ENCODE measurements at regions not wholly inside any gene's neighbourhood (a gene's known extent, or its start where the extent isn't known, plus 50 kb on each side); places are given as distances from the start of the nearest gene placed in this dataset.

DNA sequence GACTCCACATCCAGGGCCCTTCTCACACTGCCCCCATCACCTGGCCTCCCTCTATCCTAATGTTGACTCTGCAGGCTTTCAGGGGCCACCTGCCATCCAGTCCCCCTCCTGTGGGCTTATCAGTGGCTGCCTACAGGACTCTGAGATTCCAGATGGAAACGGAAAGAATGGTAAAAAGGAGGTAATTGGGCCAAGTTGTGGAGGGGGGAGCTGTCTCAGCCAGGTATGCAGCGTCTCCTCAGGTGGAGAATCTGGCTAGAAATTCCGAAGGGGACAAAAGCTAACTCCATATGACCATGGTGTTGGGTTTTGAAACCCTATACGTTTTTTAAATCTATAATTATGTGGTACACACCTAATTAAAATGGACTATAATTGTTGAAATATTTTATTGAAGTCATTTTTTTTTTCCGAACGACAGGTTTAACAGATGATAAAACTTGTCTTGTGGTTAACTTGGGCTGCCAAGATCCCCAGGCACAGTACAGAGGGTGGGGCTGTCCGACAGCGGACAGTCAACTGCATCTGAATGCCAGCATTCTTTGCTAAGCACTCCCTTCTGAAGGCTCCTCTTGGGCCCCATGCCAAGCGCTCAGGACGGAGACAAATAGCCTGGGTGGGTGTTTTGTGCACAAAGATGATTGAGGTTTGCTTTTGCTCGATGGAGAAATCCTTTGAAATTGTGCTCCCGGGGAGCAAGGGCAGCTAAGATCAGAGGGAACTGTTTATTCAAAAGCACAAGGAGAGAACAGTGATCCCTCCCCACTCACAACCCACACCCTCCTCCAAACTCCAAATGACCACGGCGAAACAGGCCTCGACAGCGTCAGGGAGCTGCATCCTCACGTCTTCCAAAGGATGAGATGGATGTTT lies 365.6 kb downstream of the BCL11B start:
- Histone ChIP-seq H3K27me3 (no peaks in the 10 kb centered on the region), H3K27ac (peak overlapping the region; percentile 1), H3K9me3 (ENCODE audit: low read depth) (no peaks in the 10 kb centered on the region), H3K36me3 (replicated peaks; ENCODE audit: insufficient read depth, low read depth) (no peaks in the 10 kb centered on the region), H3K4me1 (ENCODE audit: insufficient read depth) (peaks cover 10% of the 10 kb centered on the region), H3K79me2 (no peaks in the 10 kb centered on the region), H4K20me1 (ENCODE audit: insufficient read depth, poor library complexity, severe bottlenecking) (no peaks in the 10 kb centered on the region), H3K9me2 (replicated peaks; ENCODE audit: insufficient read depth) (no peaks in the 10 kb centered on the region), H3K4me2 (peak overlapping the region; percentile 41), H3K4me3 (no peak overlapping the region), H2AFZ (no peak overlapping the region)
- no peak for TF ChIP-seq EZH2phosphoT487 (IDR thresholded peaks at IDR 0.05; ENCODE audit: low read depth, severe bottlenecking, unreplicated experiment)
- TF ChIP-seq, protein P1, sequence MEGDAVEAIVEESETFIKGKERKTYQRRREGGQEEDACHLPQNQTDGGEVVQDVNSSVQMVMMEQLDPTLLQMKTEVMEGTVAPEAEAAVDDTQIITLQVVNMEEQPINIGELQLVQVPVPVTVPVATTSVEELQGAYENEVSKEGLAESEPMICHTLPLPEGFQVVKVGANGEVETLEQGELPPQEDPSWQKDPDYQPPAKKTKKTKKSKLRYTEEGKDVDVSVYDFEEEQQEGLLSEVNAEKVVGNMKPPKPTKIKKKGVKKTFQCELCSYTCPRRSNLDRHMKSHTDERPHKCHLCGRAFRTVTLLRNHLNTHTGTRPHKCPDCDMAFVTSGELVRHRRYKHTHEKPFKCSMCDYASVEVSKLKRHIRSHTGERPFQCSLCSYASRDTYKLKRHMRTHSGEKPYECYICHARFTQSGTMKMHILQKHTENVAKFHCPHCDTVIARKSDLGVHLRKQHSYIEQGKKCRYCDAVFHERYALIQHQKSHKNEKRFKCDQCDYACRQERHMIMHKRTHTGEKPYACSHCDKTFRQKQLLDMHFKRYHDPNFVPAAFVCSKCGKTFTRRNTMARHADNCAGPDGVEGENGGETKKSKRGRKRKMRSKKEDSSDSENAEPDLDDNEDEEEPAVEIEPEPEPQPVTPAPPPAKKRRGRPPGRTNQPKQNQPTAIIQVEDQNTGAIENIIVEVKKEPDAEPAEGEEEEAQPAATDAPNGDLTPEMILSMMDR (IDR thresholded peaks at IDR 0.05; ENCODE audit: poor library complexity) = no peak
- TF ChIP-seq EZH2 (IDR thresholded peaks at IDR 0.05; ENCODE audit: borderline replicate concordance) = no peak
- 43% methylated on average over 17 of the region's 17 CpGs for WGBS (ENCODE audit: low lambda C conversion rate, missing lambda C conversion rate)
- DNase-seq (ENCODE audit: low spot score) = peak; percentile 66

DNA sequence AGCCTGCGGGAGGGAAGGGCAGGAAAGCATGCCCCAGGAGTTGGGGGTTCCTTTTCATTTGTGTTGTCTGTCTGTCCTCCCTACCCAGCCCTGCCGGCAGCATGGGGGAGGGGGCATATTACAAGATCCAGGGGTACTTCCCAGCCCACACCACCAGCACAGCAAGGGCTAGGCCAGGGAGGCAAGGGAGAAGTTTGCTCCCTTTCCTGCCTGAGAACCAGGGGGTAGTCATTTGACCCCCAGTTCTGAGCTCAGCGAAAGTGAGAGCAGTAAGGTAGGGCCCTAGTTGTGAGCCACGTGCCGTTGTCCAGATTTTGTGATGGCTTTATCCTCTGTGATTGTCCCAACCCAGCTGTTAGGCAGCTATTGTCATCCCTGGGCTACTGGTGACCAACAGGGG lies 364.7 kb downstream of the BCL11B start:
- no peaks in the 10 kb centered on the region for H3K36me3 ChIP-seq (replicated peaks; ENCODE audit: insufficient read depth, low read depth)
- no peaks in the 10 kb centered on the region for H3K27me3 ChIP-seq
- no peak overlapping the region for H3K4me2 ChIP-seq
- WGBS (ENCODE audit: low lambda C conversion rate, missing lambda C conversion rate) = 83% methylated on average over 5 of the region's 5 CpGs
- H3K4me1 ChIP-seq (ENCODE audit: insufficient read depth) = peaks cover 10% of the 10 kb centered on the region
- no peak for TF ChIP-seq EZH2 (IDR thresholded peaks at IDR 0.05; ENCODE audit: borderline replicate concordance)
- TF ChIP-seq, protein P1 (IDR thresholded peaks at IDR 0.05; ENCODE audit: poor library complexity) = no peak
- TF ChIP-seq EZH2phosphoT487 (IDR thresholded peaks at IDR 0.05; ENCODE audit: low read depth, severe bottlenecking, unreplicated experiment) = no peak
- no peak overlapping the region for H2AFZ ChIP-seq
- no peak for DNase-seq (ENCODE audit: low spot score)
- H3K27ac ChIP-seq = peak overlapping the region; percentile 1
- H3K9me2 ChIP-seq (replicated peaks; ENCODE audit: insufficient read depth) = no peaks in the 10 kb centered on the region
- H3K79me2 ChIP-seq = no peaks in the 10 kb centered on the region
- H3K9me3 ChIP-seq (ENCODE audit: low read depth) = no peaks in the 10 kb centered on the region
- no peaks in the 10 kb centered on the region for H4K20me1 ChIP-seq (ENCODE audit: insufficient read depth, poor library complexity, severe bottlenecking)
- H3K4me3 ChIP-seq = no peak overlapping the region

DNA sequence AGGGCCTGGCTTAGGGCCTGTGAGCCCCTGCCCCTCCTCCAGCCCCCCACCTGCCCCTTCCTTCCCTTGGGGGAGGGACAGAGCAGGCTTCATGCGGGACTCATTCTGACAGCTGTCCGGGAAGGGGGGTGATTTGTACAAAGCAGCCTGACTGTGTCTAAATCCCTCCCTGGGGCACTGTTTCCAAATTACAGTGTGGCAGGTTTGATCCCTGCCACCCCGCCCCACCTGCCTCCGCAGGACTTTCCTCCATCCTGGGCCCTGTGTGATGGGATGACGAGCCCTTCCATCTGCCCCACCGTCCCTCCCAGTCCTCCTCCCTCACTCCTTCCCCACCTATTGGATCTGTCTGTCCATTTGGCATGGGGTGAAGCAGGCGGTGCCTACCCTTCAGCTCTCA lies 363.9 kb downstream of the BCL11B start:
- Histone ChIP-seq H2AFZ (no peak overlapping the region), H3K4me1 (ENCODE audit: insufficient read depth) (peaks cover 10% of the 10 kb centered on the region), H3K79me2 (no peaks in the 10 kb centered on the region), H3K4me3 (no peak overlapping the region), H3K36me3 (replicated peaks; ENCODE audit: insufficient read depth, low read depth) (no peaks in the 10 kb centered on the region), H3K9me3 (ENCODE audit: low read depth) (no peaks in the 10 kb centered on the region), H3K27me3 (no peaks in the 10 kb centered on the region), H3K27ac (no peak overlapping the region), H4K20me1 (ENCODE audit: insufficient read depth, poor library complexity, severe bottlenecking) (no peaks in the 10 kb centered on the region), H3K4me2 (no peak overlapping the region), H3K9me2 (replicated peaks; ENCODE audit: insufficient read depth) (no peaks in the 10 kb centered on the region)
- WGBS (ENCODE audit: low lambda C conversion rate, missing lambda C conversion rate) = 73% methylated on average over 7 of the region's 7 CpGs
- no peak for DNase-seq (ENCODE audit: low spot score)
- TF ChIP-seq EZH2phosphoT487 (IDR thresholded peaks at IDR 0.05; ENCODE audit: low read depth, severe bottlenecking, unreplicated experiment) (no peak), EZH2 (IDR thresholded peaks at IDR 0.05; ENCODE audit: borderline replicate concordance) (no peak)
- TF ChIP-seq, protein P1 (IDR thresholded peaks at IDR 0.05; ENCODE audit: poor library complexity) = no peak
